ENCODE measurements at regions not wholly inside any gene's neighbourhood (a gene's known extent, or its start where the extent isn't known, plus 50 kb on each side); places are given as distances from the start of the nearest gene placed in this dataset.

DNA sequence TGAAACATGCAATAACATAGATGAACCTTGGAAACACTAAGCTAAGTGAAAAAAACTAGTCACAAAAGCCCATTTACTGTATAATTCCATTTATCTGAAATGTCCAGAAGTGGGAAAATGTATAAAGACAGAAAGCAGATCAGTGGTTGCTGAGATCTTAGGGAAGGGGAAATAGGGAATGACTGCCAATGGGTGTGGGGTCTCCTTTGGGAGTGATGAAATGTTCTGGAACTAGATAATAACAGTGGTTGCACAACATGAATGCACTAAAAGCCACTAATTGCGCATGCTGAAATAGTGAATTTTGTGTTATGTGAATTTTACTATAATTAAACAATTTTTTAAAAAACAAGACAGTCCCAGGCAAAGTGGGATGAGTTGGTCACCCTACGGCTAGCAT, 472.8 kb downstream of the CCDC171 start:
- Histone ChIP-seq H3K36me3 (replicated peaks; ENCODE audit: insufficient read depth, low read length) (no peaks in the 10 kb centered on the region), H3K27me3 (replicated peaks; ENCODE audit: insufficient read depth, low read length) (no peaks in the 10 kb centered on the region), H3K27ac (ENCODE audit: low read length) (no peak overlapping the region), H2AFZ (ENCODE audit: low read length) (no peak overlapping the region), H4K20me1 (ENCODE audit: insufficient read depth, low read length) (no peaks in the 10 kb centered on the region), H3F3A (ENCODE audit: insufficient read depth, low read length) (no peaks in the 10 kb centered on the region), H3K4me1 (ENCODE audit: low read length) (no peaks in the 10 kb centered on the region), H3K4me2 (ENCODE audit: low read depth, low read length) (no peak overlapping the region), H3K9me2 (replicated peaks; ENCODE audit: insufficient read depth, low read length) (no peaks in the 10 kb centered on the region), H3K79me2 (ENCODE audit: low read length) (no peaks in the 10 kb centered on the region), H3K9me3 (replicated peaks; ENCODE audit: insufficient read depth, low read length) (no peaks in the 10 kb centered on the region), H3K4me3 (ENCODE audit: low read length) (no peak overlapping the region), H3K9ac (ENCODE audit: low read length) (no peak overlapping the region)
- DNase-seq = no peak
- TF ChIP-seq EZH2phosphoT487 (IDR thresholded peaks at IDR 0.05; ENCODE audit: low read length) (no peak), EZH2 (optimal IDR thresholded peaks at IDR 0.05; ENCODE audit: low read depth, low read length) (no peak)
- TF ChIP-seq, protein P1, sequence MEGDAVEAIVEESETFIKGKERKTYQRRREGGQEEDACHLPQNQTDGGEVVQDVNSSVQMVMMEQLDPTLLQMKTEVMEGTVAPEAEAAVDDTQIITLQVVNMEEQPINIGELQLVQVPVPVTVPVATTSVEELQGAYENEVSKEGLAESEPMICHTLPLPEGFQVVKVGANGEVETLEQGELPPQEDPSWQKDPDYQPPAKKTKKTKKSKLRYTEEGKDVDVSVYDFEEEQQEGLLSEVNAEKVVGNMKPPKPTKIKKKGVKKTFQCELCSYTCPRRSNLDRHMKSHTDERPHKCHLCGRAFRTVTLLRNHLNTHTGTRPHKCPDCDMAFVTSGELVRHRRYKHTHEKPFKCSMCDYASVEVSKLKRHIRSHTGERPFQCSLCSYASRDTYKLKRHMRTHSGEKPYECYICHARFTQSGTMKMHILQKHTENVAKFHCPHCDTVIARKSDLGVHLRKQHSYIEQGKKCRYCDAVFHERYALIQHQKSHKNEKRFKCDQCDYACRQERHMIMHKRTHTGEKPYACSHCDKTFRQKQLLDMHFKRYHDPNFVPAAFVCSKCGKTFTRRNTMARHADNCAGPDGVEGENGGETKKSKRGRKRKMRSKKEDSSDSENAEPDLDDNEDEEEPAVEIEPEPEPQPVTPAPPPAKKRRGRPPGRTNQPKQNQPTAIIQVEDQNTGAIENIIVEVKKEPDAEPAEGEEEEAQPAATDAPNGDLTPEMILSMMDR (IDR thresholded peaks at IDR 0.05; ENCODE audit: low read length) = no peak

DNA sequence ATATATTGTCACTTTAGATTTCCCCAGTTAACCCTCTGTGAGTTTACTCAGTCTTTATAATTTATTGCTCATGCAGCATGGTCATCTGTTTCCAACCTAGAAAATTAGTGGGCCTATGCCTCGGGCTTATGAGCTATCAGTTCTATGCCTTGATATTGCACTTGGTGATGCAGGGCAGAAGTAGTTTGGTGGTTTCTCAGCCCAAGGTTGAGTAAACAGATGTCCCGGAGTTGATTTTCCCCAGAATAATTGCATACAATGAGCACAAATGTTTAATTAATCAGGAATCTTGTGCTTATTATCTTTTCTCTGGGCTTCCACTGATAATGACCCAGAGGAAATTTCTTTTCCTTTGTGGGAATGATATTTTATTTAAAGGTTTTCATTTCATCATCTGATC, 474.0 kb downstream of the CCDC171 start:
- Histone ChIP-seq H3K4me3 (ENCODE audit: low read length) (no peak overlapping the region), H3K79me2 (ENCODE audit: low read length) (no peaks in the 10 kb centered on the region), H3K9ac (ENCODE audit: low read length) (no peak overlapping the region), H3F3A (ENCODE audit: insufficient read depth, low read length) (no peaks in the 10 kb centered on the region), H3K9me2 (replicated peaks; ENCODE audit: insufficient read depth, low read length) (no peaks in the 10 kb centered on the region), H3K27ac (ENCODE audit: low read length) (no peak overlapping the region), H3K4me2 (ENCODE audit: low read depth, low read length) (no peak overlapping the region), H3K9me3 (replicated peaks; ENCODE audit: insufficient read depth, low read length) (no peaks in the 10 kb centered on the region), H2AFZ (ENCODE audit: low read length) (no peak overlapping the region), H4K20me1 (ENCODE audit: insufficient read depth, low read length) (no peaks in the 10 kb centered on the region), H3K27me3 (replicated peaks; ENCODE audit: insufficient read depth, low read length) (no peaks in the 10 kb centered on the region), H3K36me3 (replicated peaks; ENCODE audit: insufficient read depth, low read length) (no peaks in the 10 kb centered on the region), H3K4me1 (ENCODE audit: low read length) (no peaks in the 10 kb centered on the region)
- TF ChIP-seq EZH2phosphoT487 (IDR thresholded peaks at IDR 0.05; ENCODE audit: low read length) (no peak), EZH2 (optimal IDR thresholded peaks at IDR 0.05; ENCODE audit: low read depth, low read length) (no peak)
- TF ChIP-seq, protein P1 (IDR thresholded peaks at IDR 0.05; ENCODE audit: low read length) = no peak
- DNase-seq = no peak

DNA sequence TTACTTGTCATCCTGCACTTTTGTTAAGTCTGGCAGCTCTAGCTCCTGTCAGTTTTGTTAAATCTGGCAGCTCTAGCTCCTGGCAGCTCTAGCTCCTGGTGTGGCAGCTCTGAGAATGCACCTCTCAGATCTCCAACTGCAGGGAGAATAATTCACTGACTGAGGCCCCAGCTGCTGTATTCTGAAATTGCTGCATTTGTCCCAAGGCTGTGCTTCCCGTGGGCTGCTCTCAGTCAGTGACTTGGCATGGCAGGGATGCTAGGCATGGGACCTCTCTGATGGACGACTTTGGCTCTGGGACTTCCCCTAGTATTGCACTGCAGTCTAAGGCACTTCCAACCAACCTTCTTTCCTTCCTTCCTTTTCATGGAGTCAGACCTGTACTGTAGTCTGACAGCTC, 475.7 kb downstream of the CCDC171 start:
- no peaks in the 10 kb centered on the region for H3F3A ChIP-seq (ENCODE audit: insufficient read depth, low read length)
- H3K9me2 ChIP-seq (replicated peaks; ENCODE audit: insufficient read depth, low read length) = no peaks in the 10 kb centered on the region
- H3K79me2 ChIP-seq (ENCODE audit: low read length) = no peaks in the 10 kb centered on the region
- H3K4me3 ChIP-seq (ENCODE audit: low read length) = no peak overlapping the region
- no peaks in the 10 kb centered on the region for H4K20me1 ChIP-seq (ENCODE audit: insufficient read depth, low read length)
- no peak overlapping the region for H2AFZ ChIP-seq (ENCODE audit: low read length)
- H3K4me1 ChIP-seq (ENCODE audit: low read length) = no peaks in the 10 kb centered on the region
- H3K9me3 ChIP-seq (replicated peaks; ENCODE audit: insufficient read depth, low read length) = no peaks in the 10 kb centered on the region
- DNase-seq = no peak
- no peak overlapping the region for H3K4me2 ChIP-seq (ENCODE audit: low read depth, low read length)
- H3K27me3 ChIP-seq (replicated peaks; ENCODE audit: insufficient read depth, low read length) = no peaks in the 10 kb centered on the region
- H3K36me3 ChIP-seq (replicated peaks; ENCODE audit: insufficient read depth, low read length) = no peaks in the 10 kb centered on the region
- no peak overlapping the region for H3K9ac ChIP-seq (ENCODE audit: low read length)
- H3K27ac ChIP-seq (ENCODE audit: low read length) = no peak overlapping the region
- TF ChIP-seq, protein P1 (IDR thresholded peaks at IDR 0.05; ENCODE audit: low read length) = no peak
- TF ChIP-seq EZH2 (optimal IDR thresholded peaks at IDR 0.05; ENCODE audit: low read depth, low read length) (no peak), EZH2phosphoT487 (IDR thresholded peaks at IDR 0.05; ENCODE audit: low read length) (no peak)

Measured in MM.1S (cell line).